NCI-H69 (cell line): ENCODE measurements at regions not wholly inside any gene's neighbourhood (a gene's known extent, or its start where the extent isn't known, plus 50 kb on each side); places are given as distances from the start of the nearest gene placed in this dataset.

Experiments used
- DNase-seq: peaks from one replicate; lab custom pipeline; 2025; lab: John Stamatoyannopoulos, UW

DNA sequence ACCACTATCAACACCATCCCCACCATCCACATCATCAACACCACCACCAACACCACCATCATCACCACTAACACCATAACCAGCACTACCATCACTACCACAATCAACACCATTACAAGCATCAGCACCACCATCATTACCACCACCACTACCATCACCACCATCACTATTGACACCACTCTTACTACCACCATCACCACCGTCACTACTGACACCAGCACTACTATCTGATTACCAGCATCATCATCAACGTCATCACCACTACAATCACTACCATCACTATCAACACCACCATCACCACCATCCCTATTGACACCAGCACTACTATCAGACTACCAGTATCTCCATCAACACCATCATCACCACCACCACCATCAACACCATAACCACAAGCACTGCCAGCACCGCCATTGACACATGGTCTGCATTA lies 106.1 kb upstream of the RUNX3 start:
- DNase-seq = no peak

DNA sequence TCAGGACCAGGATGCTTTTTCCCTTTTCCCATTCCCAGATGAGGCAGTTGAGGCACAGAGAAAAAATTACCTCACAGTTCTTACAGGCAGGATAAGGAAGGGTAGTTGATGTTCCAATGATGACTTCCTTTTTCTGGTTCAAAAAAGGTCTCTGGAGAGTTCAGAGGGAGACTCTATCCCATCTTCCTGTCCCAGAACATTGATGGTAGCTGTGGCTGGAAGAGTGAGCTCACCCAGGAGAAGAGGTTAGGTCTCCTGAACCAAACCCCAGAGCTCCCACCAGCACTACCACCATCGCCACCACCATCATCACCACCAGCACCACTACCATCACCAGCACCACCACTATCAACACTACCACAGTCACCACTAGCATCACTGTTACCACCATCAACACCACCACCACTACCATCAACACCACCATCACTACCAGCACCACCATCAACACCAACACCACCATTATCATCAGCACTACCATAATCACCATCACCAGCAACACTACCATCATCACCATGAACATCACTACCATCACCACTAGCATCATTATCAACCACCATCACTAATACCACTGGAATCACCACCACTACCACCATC lies 105.5 kb upstream of the RUNX3 start:
- no peak for DNase-seq

DNA sequence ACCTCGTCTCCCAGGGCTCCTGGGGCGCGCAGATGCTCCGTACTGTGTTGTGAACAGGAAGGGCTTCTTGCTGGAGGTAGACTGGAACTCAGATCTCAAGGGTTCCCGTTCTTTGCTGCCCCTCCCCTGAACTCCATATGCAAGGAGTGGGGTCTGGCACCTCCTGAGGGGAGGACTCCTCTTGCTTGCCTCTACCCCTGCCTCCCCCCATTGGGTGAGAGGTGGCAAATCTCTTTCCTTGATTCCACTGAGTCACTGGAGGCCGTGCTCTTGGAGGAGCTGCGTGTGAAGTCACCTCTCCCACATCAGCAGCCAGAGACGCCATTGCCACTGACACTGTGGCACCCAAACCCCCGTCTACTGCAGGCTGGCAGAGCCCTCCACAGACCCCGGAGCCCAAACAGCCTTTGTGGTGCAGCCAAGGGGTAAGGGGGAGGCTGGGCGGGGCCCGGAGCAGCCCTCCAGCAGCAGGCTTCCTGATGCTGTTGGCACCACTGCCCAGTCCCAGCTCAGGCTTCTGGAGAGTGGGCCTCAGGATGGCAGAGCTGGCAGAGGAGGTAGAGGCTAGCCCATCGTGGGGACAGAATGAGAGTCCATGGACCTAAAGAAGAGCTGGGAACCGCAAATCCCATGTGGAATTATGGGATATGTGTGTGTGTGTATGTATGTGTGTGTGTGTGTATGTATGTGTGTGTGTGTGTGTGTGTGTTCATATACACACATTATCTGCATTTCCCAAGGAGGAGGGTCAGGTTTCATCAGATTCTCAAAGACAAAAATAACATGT lies 104.9 kb upstream of the RUNX3 start:
- DNase-seq = no peak

- no peak for DNase-seq
Measured at GRCh38 chr1:25033828-25034705, 104.0 kb upstream of the RUNX3 start.

DNA sequence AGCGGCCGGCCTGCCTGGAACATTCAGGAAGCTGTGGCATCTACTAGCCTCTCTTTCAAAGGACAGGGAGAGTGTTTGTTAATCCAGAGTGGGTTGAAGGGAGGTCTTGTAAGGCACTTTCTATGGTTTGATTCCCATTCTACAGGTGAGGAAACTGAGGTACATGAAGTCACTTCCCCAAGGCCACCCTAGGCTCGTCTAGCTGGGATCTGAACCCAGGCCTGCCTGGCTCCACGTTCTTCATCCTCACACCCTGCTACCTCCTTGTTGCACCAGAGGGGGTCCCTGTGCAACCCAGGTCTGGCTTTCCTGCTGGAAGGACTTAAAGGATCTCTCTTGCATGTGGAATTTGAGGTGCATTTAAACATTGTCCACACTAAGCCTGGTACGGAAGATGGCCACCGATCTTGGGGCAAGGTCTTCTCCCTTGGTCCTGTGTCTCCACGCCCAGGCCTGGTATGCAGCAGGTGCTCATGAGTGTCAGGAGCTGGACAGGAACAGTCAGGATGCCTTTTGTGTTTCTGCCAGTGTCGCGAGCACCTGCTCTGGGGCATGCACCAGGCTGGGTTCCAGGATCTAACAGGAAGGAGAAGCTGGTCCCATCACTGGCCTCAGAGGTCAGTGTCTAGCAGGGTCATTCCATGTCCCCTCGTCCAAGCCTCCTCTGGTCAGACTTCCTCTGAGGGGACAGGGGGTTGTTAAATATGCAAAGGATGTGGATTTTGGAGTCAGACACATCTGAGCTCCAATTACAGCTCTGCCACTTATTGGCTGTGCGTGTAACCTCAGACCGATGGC lies 103.2 kb upstream of the RUNX3 start:
- no peak for DNase-seq

GRCh38 chr1:25031966-25032667 lies 102.0 kb upstream of the RUNX3 start:
- peak; percentile 14 for DNase-seq

DNA sequence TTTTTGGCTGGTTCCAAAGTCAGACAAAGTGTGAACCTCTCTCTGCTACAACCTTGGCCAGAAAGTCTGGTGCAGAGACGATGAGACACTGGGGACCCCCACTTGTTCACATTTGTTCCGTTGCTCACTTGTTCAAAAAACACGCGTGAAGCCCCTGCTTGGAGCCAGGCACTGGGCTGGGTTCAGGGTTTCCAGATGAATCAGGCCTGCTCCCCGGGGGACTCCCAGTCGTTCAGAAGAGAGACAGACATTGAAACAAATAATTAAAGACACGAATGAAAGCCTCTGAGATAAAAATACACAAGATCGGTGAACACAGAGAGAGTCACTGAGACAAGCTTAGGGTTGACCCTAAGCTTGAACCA lies 101.5 kb upstream of the RUNX3 start:
- DNase-seq = no peak

GRCh38 chr1:25030674-25031589 lies 100.9 kb upstream of the RUNX3 start:
- no peak for DNase-seq

GRCh38 chr1:25030012-25030411 lies 99.9 kb upstream of the RUNX3 start:
- no peak for DNase-seq

- no peak for DNase-seq
Measured at GRCh38 chr1:25028907-25029599, 99.0 kb upstream of the RUNX3 start.

DNA sequence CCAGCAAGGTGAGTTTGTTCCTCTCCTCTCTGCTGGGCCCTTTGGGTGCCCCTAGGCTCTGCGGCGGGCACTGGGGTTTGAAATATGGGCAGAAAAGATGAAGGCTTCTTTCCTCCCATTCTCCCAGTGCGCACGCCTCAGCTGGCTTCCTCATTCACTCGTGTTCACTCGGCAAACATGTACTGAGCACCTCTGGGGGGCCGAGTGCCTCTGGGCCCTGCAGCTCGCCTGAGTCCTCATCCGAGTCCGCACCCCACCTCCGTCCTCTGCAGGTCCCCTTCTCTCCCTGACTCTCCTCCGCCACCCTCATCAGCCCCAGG lies 98.5 kb upstream of the RUNX3 start:
- DNase-seq = no peak

- DNase-seq = no peak
Measured at GRCh38 chr1:25027822-25028586, 97.9 kb upstream of the RUNX3 start.

DNA sequence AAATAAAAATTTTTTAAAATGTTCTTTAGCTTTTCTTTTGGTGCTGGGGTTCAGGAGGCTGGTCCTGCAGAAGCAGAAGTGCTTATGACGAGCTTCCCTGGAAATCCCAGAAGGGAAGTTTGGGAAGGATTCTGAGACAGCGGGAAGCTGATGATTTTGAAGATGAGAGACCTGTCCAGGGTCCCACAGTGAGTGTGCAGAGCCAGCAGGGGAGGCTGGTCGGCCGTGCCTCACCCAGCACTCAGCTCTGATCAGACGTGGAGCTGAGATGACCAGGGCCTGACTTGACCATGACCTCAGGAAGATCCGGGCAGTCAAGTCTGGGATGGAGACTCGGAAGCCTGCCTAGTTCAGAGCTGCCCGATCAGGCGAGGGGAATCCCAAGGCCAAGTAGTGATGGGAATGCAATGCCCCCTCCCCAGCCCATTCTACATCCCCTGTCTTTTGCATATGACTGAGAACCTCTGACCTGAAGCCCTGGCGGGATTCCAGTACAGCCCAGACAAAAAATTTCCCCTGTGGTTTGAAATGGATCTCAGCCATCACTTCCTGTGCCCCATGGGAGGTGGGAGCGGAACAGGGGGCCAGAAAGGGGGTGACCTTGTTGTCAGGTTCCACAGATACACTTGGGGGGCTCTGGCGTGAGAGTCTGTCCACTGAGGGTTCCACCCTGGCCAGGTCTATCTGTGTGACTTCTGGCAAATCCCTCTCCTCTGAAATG lies 96.8 kb upstream of the RUNX3 start:
- no peak for DNase-seq

DNA sequence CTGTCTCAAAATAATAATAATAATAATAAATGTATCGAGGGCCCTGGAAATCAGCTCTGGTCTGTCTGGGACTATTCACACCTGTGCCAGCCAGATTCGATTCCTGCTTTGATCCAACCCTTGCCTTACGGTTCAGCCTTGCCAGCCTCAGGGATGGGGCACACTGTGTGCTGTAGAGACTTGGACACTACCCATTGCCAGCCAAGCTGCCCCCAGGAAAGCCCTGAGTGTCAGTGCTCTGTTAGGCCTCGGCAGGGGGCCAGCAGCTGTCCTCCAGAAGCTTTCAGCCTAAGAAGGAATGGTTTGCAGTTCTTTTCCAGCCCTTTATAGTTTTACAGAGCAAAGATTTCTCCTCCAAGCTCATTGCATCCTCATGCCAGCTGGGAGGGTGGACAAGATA lies 96.2 kb upstream of the RUNX3 start:
- no peak for DNase-seq

DNA sequence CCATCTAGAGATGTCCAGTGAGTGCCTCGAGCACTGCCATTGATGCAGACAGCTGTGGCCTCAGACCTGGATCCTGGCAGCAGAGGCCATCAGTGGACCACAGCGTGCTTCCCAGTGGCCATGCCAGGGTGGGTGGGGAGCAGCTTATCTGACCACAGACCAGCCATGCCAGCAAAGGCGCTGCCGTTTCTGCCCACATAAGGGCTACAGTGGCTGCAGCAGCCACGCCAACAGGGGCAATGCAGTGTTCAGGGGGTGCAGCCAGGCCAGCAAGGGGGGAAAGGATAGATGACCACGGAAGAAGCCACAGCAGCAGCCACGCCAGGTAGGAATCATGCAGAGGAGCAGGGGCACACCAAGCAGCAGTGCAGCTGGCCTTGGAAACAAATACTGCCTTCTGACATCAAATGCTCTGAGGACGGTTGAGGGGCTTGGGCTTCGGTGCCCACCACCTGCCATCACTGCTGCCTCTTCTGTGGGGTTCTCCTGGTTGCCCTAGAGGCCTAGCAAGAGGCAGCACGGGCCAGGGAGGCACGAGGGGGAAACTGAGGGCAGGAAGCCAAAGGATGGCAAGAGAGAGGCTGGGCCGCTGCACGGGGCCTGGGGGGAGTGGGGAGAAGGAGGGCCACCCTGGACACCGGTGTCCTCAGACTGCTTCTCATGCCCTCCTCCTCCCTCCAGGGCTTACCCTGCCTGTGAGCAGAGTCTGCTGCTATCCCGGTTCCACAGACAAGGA lies 94.7 kb upstream of the RUNX3 start:
- no peak for DNase-seq

DNA sequence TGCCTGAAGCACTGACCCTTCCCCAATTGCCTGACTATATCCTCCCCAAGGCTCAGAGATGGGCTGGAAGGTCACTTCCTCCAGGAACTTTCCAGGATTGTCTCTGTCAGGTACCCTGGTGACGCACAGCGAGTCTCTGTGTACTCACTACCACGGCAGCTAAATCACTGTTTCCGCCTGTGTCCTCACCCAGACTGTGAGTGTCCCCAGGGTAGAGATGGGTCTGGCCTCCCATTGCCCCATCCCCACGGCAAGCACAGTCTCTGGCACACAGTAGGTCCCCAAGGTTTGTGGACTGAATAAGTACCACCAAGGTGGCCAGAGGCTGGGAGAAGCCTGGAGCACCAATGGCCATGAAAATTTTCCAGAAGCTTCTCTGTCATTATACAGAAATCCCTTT lies 93.8 kb upstream of the RUNX3 start:
- DNase-seq = no peak

GRCh38 chr1:25023190-25023578 lies 93.1 kb upstream of the RUNX3 start:
- DNase-seq = no peak
